Activated CD8-positive, alpha-beta memory T cell treated with anti-CD3 and anti-CD28 coated beads for 36 hours (primary cell): ENCODE measurements at regions not wholly inside any gene's neighbourhood (a gene's known extent, or its start where the extent isn't known, plus 50 kb on each side); places are given as distances from the start of the nearest gene placed in this dataset.
"Not testable (repeated sequence)": the region's sequence is repeated elsewhere in the genome, so short reads cannot be mapped to it uniquely, and the experiment has no call there.

Source experiments
- CTCF ChIA-PET: fragments of 350-600 bp; sonication (Branson Sonifier 250); formaldehyde crosslinking; loops from one replicate; lab custom pipeline; 2021; ENCODE audit warnings: antibody characterized with exemption; lab: Charles Lee
- POLR2A ChIA-PET: fragments of 350-600 bp; sonication (Branson Sonifier 250); formaldehyde crosslinking; loops from one replicate; lab custom pipeline; 2021; ENCODE audit warnings: antibody characterized with exemption; lab: Charles Lee

GRCh38 chr1:96865731-96866685 is 144.4 kb downstream of the PTBP2 start:
- ChIA-PET CTCF (no interaction called here), POLR2A (no interaction called here)

- CTCF ChIA-PET, result no interaction called here
- POLR2A ChIA-PET, result no interaction called here
Observed at GRCh38 chr1:96872757-96873156, 151.2 kb downstream of the PTBP2 start.

- ChIA-PET CTCF (no interaction called here), POLR2A (no interaction called here)
Observed at GRCh38 chr1:96878640-96879039, 157.1 kb downstream of the PTBP2 start.

GRCh38 chr1:96880626-96881025 is 159.0 kb downstream of the PTBP2 start:
- ChIA-PET CTCF (no interaction called here), POLR2A (no interaction called here)

- ChIA-PET CTCF (no interaction called here), POLR2A (no interaction called here)
Observed at GRCh38 chr1:96882096-96882495, 160.5 kb downstream of the PTBP2 start.

- POLR2A ChIA-PET, result interaction anchor here (0.6 kb wide), 1 partner anchor 348 kb away, joined by 3 read pairs; no protein-coding TSS in a partner anchor
- CTCF ChIA-PET, result no interaction called here
Observed at GRCh38 chr1:96886474-96886873, 164.9 kb downstream of the PTBP2 start.

GRCh38 chr1:96887501-96887900 is 165.9 kb downstream of the PTBP2 start:
- POLR2A ChIA-PET, result no interaction called here

GRCh38 chr1:96901783-96902363 is 180.3 kb downstream of the PTBP2 start:
- POLR2A ChIA-PET, result no interaction called here
- CTCF ChIA-PET, result no interaction called here

More at GRCh38 chr1:96887501-96887900, 165.9 kb downstream of the PTBP2 start:
- CTCF ChIA-PET, result no interaction called here

GRCh38 chr1:96912248-96912647 is 190.7 kb downstream of the PTBP2 start:
- CTCF ChIA-PET, result no interaction called here

GRCh38 chr1:96915701-96916100 is 194.1 kb downstream of the PTBP2 start:
- CTCF ChIA-PET, POLR2A ChIA-PET: not testable (repeated sequence)

More at GRCh38 chr1:96912248-96912647, 190.7 kb downstream of the PTBP2 start:
- POLR2A ChIA-PET, result no interaction called here

GRCh38 chr1:96918406-96918805 is 196.8 kb downstream of the PTBP2 start:
- POLR2A ChIA-PET, result no interaction called here
- CTCF ChIA-PET, result no interaction called here

- CTCF ChIA-PET, result no interaction called here
- POLR2A ChIA-PET, result no interaction called here
Observed at GRCh38 chr1:96922181-96922580, 200.6 kb downstream of the PTBP2 start.

- CTCF ChIA-PET, result no interaction called here
- POLR2A ChIA-PET, result no interaction called here
Observed at GRCh38 chr1:96923753-96924152, 202.2 kb downstream of the PTBP2 start.

- POLR2A ChIA-PET, result no interaction called here
- CTCF ChIA-PET, result no interaction called here
Observed at GRCh38 chr1:96926176-96926575, 204.6 kb downstream of the PTBP2 start.

GRCh38 chr1:96927125-96927524 is 205.5 kb downstream of the PTBP2 start:
- POLR2A ChIA-PET, result no interaction called here
- CTCF ChIA-PET, result no interaction called here

- POLR2A ChIA-PET, result no interaction called here
- CTCF ChIA-PET, result no interaction called here
Observed at GRCh38 chr1:96931136-96931535, 209.6 kb downstream of the PTBP2 start.

- POLR2A ChIA-PET, result no interaction called here
Observed at GRCh38 chr1:96934282-96934681, 212.7 kb downstream of the PTBP2 start.

GRCh38 chr1:96944432-96945092 is 223.0 kb downstream of the PTBP2 start:
- CTCF ChIA-PET, result no interaction called here
- POLR2A ChIA-PET, result no interaction called here

More at GRCh38 chr1:96934282-96934681, 212.7 kb downstream of the PTBP2 start:
- CTCF ChIA-PET, result no interaction called here

- POLR2A ChIA-PET, result no interaction called here
- CTCF ChIA-PET, result no interaction called here
Observed at GRCh38 chr1:96945509-96946084, 224.0 kb downstream of the PTBP2 start.
